Large intestine (tissue), 3 donors: ENCODE measurements at regions not wholly inside any gene's neighbourhood (a gene's known extent, or its start where the extent isn't known, plus 50 kb on each side); places are given as distances from the start of the nearest gene placed in this dataset.

ENCODE experiments used
- DNase-seq, 2 donors: peaks; one replicate each; pipeline versions ENCODE4 v3.0.0 to v3.0.0-alpha.2; 2013
- H3K27ac ChIP-seq: one replicate; pipeline ENCODE4 v1.5.1; 2013; ENCODE audit warnings: low read length
- H3K27me3 ChIP-seq: 2 replicates; pipeline ENCODE4 v1.6.1; 2013; ENCODE audit warnings: low read length; ENCODE audit not compliant: control insufficient read depth, insufficient read depth
- H3K36me3 ChIP-seq: 2 replicates; pipeline ENCODE4 v1.6.1; 2013; ENCODE audit warnings: low read length; ENCODE audit not compliant: control insufficient read depth, insufficient read depth
- H3K4me1 ChIP-seq: one replicate; pipeline ENCODE4 v1.6.1; 2013; ENCODE audit warnings: low read length; ENCODE audit not compliant: control insufficient read depth, insufficient read depth
- H3K4me3 ChIP-seq: one replicate; pipeline ENCODE4 v1.5.1; 2013; ENCODE audit warnings: low read length
- H3K9me3 ChIP-seq: one replicate; pipeline ENCODE4 v1.6.1; 2013; ENCODE audit warnings: mild to moderate bottlenecking, low read depth, low read length, moderate library complexity; ENCODE audit not compliant: control insufficient read depth
- WGBS: methylation state at CpG from one replicate; pipeline ENCODE4 v1.1.5; 2013; ENCODE audit warnings: low lambda C conversion rate; ENCODE audit not compliant: insufficient coverage; 5-methylcytosine and 5-hydroxymethylcytosine counted together

- no peaks in the 10 kb centered on the region for H3K36me3 ChIP-seq
- H3K27me3 ChIP-seq, result no peaks in the 10 kb centered on the region
- no peak overlapping the region for H3K27ac ChIP-seq
- no CpG with 5 or more reads among the region's 1 CpG for WGBS
- no peak for DNase-seq
- no peaks in the 10 kb centered on the region for H3K9me3 ChIP-seq
- H3K4me1 ChIP-seq, result no peaks in the 10 kb centered on the region
- no peak overlapping the region for H3K4me3 ChIP-seq
Measured at GRCh38 chr5:110323357-110323756, 403.1 kb downstream of the TMEM232 start.

GRCh38 chr5:110323832-110324231 lies 402.6 kb downstream of the TMEM232 start:
- H3K27ac ChIP-seq, result no peak overlapping the region
- H3K27me3 ChIP-seq, result no peaks in the 10 kb centered on the region
- H3K9me3 ChIP-seq, result no peaks in the 10 kb centered on the region
- H3K36me3 ChIP-seq, result no peaks in the 10 kb centered on the region
- H3K4me1 ChIP-seq, result no peaks in the 10 kb centered on the region
- DNase-seq, result no peak
- H3K4me3 ChIP-seq, result no peak overlapping the region

- Histone ChIP-seq H3K27me3 (no peaks in the 10 kb centered on the region), H3K36me3 (no peaks in the 10 kb centered on the region), H3K9me3 (no peaks in the 10 kb centered on the region), H3K4me3 (no peak overlapping the region), H3K4me1 (no peaks in the 10 kb centered on the region), H3K27ac (no peak overlapping the region)
- no peak for DNase-seq
- WGBS, result no CpG with 5 or more reads among the region's 1 CpG
Measured at GRCh38 chr5:110324876-110325275, 401.6 kb downstream of the TMEM232 start.

- Histone ChIP-seq H3K36me3 (no peaks in the 10 kb centered on the region), H3K27me3 (no peaks in the 10 kb centered on the region), H3K4me3 (no peak overlapping the region), H3K9me3 (no peaks in the 10 kb centered on the region), H3K4me1 (no peaks in the 10 kb centered on the region), H3K27ac (no peak overlapping the region)
- no CpG with 5 or more reads among the region's 5 CpGs for WGBS
- DNase-seq, result no peak
Measured at GRCh38 chr5:110329955-110330525, 396.4 kb downstream of the TMEM232 start.

- H3K9me3 ChIP-seq, result no peaks in the 10 kb centered on the region
- no peaks in the 10 kb centered on the region for H3K4me1 ChIP-seq
- no peak overlapping the region for H3K4me3 ChIP-seq
- no peak overlapping the region for H3K27ac ChIP-seq
- H3K36me3 ChIP-seq, result no peaks in the 10 kb centered on the region
- DNase-seq, result no peak
- 51% methylated on average over 3 of the region's 4 CpGs for WGBS
- no peaks in the 10 kb centered on the region for H3K27me3 ChIP-seq
Measured at GRCh38 chr5:110333384-110333783, 393.1 kb downstream of the TMEM232 start.

- H3K9me3 ChIP-seq, result no peaks in the 10 kb centered on the region
- no peak overlapping the region for H3K4me3 ChIP-seq
- no peak for DNase-seq
- no peaks in the 10 kb centered on the region for H3K4me1 ChIP-seq
- H3K27me3 ChIP-seq, result no peaks in the 10 kb centered on the region
- H3K36me3 ChIP-seq, result no peaks in the 10 kb centered on the region
- H3K27ac ChIP-seq, result no peak overlapping the region
- WGBS, result 80% methylated on average over 1 of the region's 4 CpGs
Measured at GRCh38 chr5:110335361-110336066, 391.0 kb downstream of the TMEM232 start.

- Histone ChIP-seq H3K9me3 (no peaks in the 10 kb centered on the region), H3K4me1 (peaks cover 4% of the 10 kb centered on the region), H3K36me3 (no peaks in the 10 kb centered on the region), H3K27ac (no peak overlapping the region), H3K27me3 (no peaks in the 10 kb centered on the region), H3K4me3 (no peak overlapping the region)
- no CpG with 5 or more reads among the region's 7 CpGs for WGBS
- no peak for DNase-seq
Measured at GRCh38 chr5:110338341-110339083, 388.0 kb downstream of the TMEM232 start.

- Histone ChIP-seq H3K9me3 (no peaks in the 10 kb centered on the region), H3K4me1 (peaks cover 4% of the 10 kb centered on the region), H3K36me3 (no peaks in the 10 kb centered on the region), H3K27me3 (no peaks in the 10 kb centered on the region), H3K27ac (no peak overlapping the region), H3K4me3 (no peak overlapping the region)
- no peak for DNase-seq
- no CpG with 5 or more reads among the region's 2 CpGs for WGBS
Measured at GRCh38 chr5:110339399-110339798, 387.1 kb downstream of the TMEM232 start.

- Histone ChIP-seq H3K9me3 (no peaks in the 10 kb centered on the region), H3K4me1 (peaks cover 4% of the 10 kb centered on the region), H3K27me3 (no peaks in the 10 kb centered on the region), H3K27ac (no peak overlapping the region), H3K36me3 (no peaks in the 10 kb centered on the region), H3K4me3 (no peak overlapping the region)
- no peak for DNase-seq
- WGBS, result no CpG with 5 or more reads among the region's 2 CpGs
Measured at GRCh38 chr5:110341836-110342235, 384.6 kb downstream of the TMEM232 start.

GRCh38 chr5:110342683-110343082 lies 383.8 kb downstream of the TMEM232 start:
- WGBS, result 0% methylated on average over 1 of the region's 1 CpG
- Histone ChIP-seq H3K9me3 (no peaks in the 10 kb centered on the region), H3K36me3 (no peaks in the 10 kb centered on the region), H3K27ac (no peak overlapping the region), H3K4me1 (peaks cover 4% of the 10 kb centered on the region), H3K4me3 (no peak overlapping the region), H3K27me3 (no peaks in the 10 kb centered on the region)
- DNase-seq, result peak; percentile 8 to 14
